Thymus (tissue), 11 donors: ENCODE measurements at regions not wholly inside any gene's neighbourhood (a gene's known extent, or its start where the extent isn't known, plus 50 kb on each side); places are given as distances from the start of the nearest gene placed in this dataset.
"Not testable (repeated sequence)": the region's sequence is repeated elsewhere in the genome, so short reads cannot be mapped to it uniquely, and the experiment has no call there.

Experiments
- DNase-seq, 9 donors: peaks; one replicate each; pipeline ENCODE4 v3.0.0-alpha.2; 2013; ENCODE audit warnings: low spot score in 9 of 9, low read depth in 6 of 9, missing footprints in 1 of 9
- H3K27ac ChIP-seq, 2 donors: one replicate each; pipeline ENCODE4 v1.5.1; 2013; ENCODE audit warnings: control low read depth in 1 of 2, low read depth in 1 of 2, low read length in 1 of 2, mild to moderate bottlenecking in 1 of 2, moderate library complexity in 1 of 2
- H3K27me3 ChIP-seq, 2 donors: one replicate each; pipeline ENCODE4 v1.5.1; 2013; ENCODE audit warnings: low read length in 1 of 2; ENCODE audit not compliant: control insufficient read depth in 2 of 2, insufficient read depth in 1 of 2
- H3K36me3 ChIP-seq, 2 donors: one replicate each; pipeline ENCODE4 v1.5.1; 2013; ENCODE audit warnings: low read length in 1 of 2, mild to moderate bottlenecking in 1 of 2, moderate library complexity in 1 of 2; ENCODE audit not compliant: control insufficient read depth in 2 of 2, insufficient read depth in 2 of 2
- H3K4me1 ChIP-seq, 2 donors: one replicate each; pipeline ENCODE4 v1.5.1; 2013; ENCODE audit warnings: low read length in 2 of 2; ENCODE audit not compliant: control insufficient read depth in 2 of 2, insufficient read depth in 2 of 2
- H3K4me3 ChIP-seq, 2 donors: one replicate each; pipeline ENCODE4 v1.5.1; 2013; ENCODE audit warnings: low read length in 2 of 2, control low read depth in 1 of 2, mild to moderate bottlenecking in 1 of 2
- H3K9me3 ChIP-seq, 2 donors: one replicate each; pipeline ENCODE4 v1.5.1; 2013; ENCODE audit warnings: low read length in 1 of 2, mild to moderate bottlenecking in 1 of 2; ENCODE audit not compliant: control insufficient read depth in 2 of 2, insufficient read depth in 1 of 2
- WGBS: extraction: QIAGEN DNeasy Blood & Tissue Kit; methylation state at CpG from one replicate; pipeline ENCODE4 v1.1.7; 2013; 5-methylcytosine and 5-hydroxymethylcytosine counted together
- donor health status: healthy.

- Histone ChIP-seq H3K36me3 (no peaks in the 10 kb centered on the region), H3K4me1 (peaks cover 3 to 4% of the 10 kb centered on the region in 2 donors), H3K27me3 (no peaks in the 10 kb centered on the region), H3K9me3 (peaks cover 0 to 4% of the 10 kb centered on the region in 2 donors), H3K4me3 (no peak overlapping the region), H3K27ac (no peak overlapping the region)
- no peak for DNase-seq
These were observed 249.6 kb upstream of the KLF3 start for GRCh38 chr4:38414410-38414809.

- 59% methylated on average over 6 of the region's 6 CpGs for WGBS
- Histone ChIP-seq H3K36me3 (no peaks in the 10 kb centered on the region), H3K27ac (no peak overlapping the region), H3K27me3 (no peaks in the 10 kb centered on the region), H3K4me3 (no peak overlapping the region), H3K4me1 (peaks cover 3 to 4% of the 10 kb centered on the region in 2 donors), H3K9me3 (peaks cover 0 to 6% of the 10 kb centered on the region in 2 donors)
- DNase-seq: peak in 1 of 9 donors; percentile 13
These were observed 248.3 kb upstream of the KLF3 start for GRCh38 chr4:38415682-38416081.

- H3K27me3 ChIP-seq: no peaks in the 10 kb centered on the region
- no peak overlapping the region for H3K27ac ChIP-seq
- 100% methylated on average over 1 of the region's 1 CpG for WGBS
- peaks cover 3 to 4% of the 10 kb centered on the region in 2 donors for H3K4me1 ChIP-seq
- no peak for DNase-seq
- no peaks in the 10 kb centered on the region for H3K36me3 ChIP-seq
- H3K9me3 ChIP-seq: peaks cover 0 to 6% of the 10 kb centered on the region in 2 donors
- H3K4me3 ChIP-seq: no peak overlapping the region
These were observed 247.5 kb upstream of the KLF3 start for GRCh38 chr4:38416450-38417014.

- WGBS: 98% methylated on average over 4 of the region's 4 CpGs
- not testable (repeated sequence) for H3K27me3 ChIP-seq, H3K9me3 ChIP-seq, DNase-seq, H3K4me1 ChIP-seq, H3K36me3 ChIP-seq, H3K27ac ChIP-seq, H3K4me3 ChIP-seq
These were observed 243.7 kb upstream of the KLF3 start for GRCh38 chr4:38420254-38420653.

GRCh38 chr4:38422850-38423249 lies 241.1 kb upstream of the KLF3 start:
- WGBS: 90% methylated on average over 4 of the region's 4 CpGs
- Histone ChIP-seq H3K4me1 (no peaks in the 10 kb centered on the region), H3K36me3 (no peaks in the 10 kb centered on the region), H3K9me3 (peaks cover 0 to 6% of the 10 kb centered on the region in 2 donors), H3K4me3 (no peak overlapping the region), H3K27me3 (no peaks in the 10 kb centered on the region), H3K27ac (no peak overlapping the region)
- no peak for DNase-seq

GRCh38 chr4:38424151-38424871 lies 239.7 kb upstream of the KLF3 start:
- H3K9me3 ChIP-seq: peaks cover 0 to 2% of the 10 kb centered on the region in 2 donors
- H3K27me3 ChIP-seq: no peaks in the 10 kb centered on the region
- no peak overlapping the region for H3K4me3 ChIP-seq
- no peak overlapping the region for H3K27ac ChIP-seq
- H3K4me1 ChIP-seq: no peaks in the 10 kb centered on the region
- no peaks in the 10 kb centered on the region for H3K36me3 ChIP-seq
- 97% methylated on average over 9 of the region's 9 CpGs for WGBS
- DNase-seq: no peak

- H3K36me3 ChIP-seq: no peaks in the 10 kb centered on the region
- H3K4me3 ChIP-seq: no peak overlapping the region
- no peaks in the 10 kb centered on the region for H3K27me3 ChIP-seq
- H3K27ac ChIP-seq: no peak overlapping the region
- no peaks in the 10 kb centered on the region for H3K9me3 ChIP-seq
- H3K4me1 ChIP-seq: no peaks in the 10 kb centered on the region
- DNase-seq: no peak
These were observed 237.5 kb upstream of the KLF3 start for GRCh38 chr4:38426532-38426931.

- Histone ChIP-seq H3K9me3 (no peaks in the 10 kb centered on the region), H3K27me3 (no peaks in the 10 kb centered on the region), H3K36me3 (no peaks in the 10 kb centered on the region), H3K27ac (no peak overlapping the region), H3K4me3 (no peak overlapping the region), H3K4me1 (no peaks in the 10 kb centered on the region)
- WGBS: 96% methylated on average over 2 of the region's 2 CpGs
- DNase-seq: no peak
These were observed 233.2 kb upstream of the KLF3 start for GRCh38 chr4:38430841-38431240.

GRCh38 chr4:38442073-38442788 lies 221.8 kb upstream of the KLF3 start:
- H3K36me3 ChIP-seq: no peaks in the 10 kb centered on the region
- no peaks in the 10 kb centered on the region for H3K4me1 ChIP-seq
- no peak overlapping the region for H3K4me3 ChIP-seq
- no peak overlapping the region for H3K27ac ChIP-seq
- no peaks in the 10 kb centered on the region for H3K27me3 ChIP-seq
- peaks cover 0 to 7% of the 10 kb centered on the region in 2 donors for H3K9me3 ChIP-seq
- 93% methylated on average over 5 of the region's 5 CpGs for WGBS
- no peak for DNase-seq
